ENCODE measurements at regions not wholly inside any gene's neighbourhood (a gene's known extent, or its start where the extent isn't known, plus 50 kb on each side); places are given as distances from the start of the nearest gene placed in this dataset.

- TF ChIP-seq CTCF (IDR thresholded peaks at IDR 0.05) (no peak), POLR2A (IDR thresholded peaks at IDR 0.05) (no peak)
These were observed 81.2 kb upstream of the ARHGAP29 start for GRCh38 chr1:94318505-94319030.
